GM12878 (cell line): ENCODE measurements at regions not wholly inside any gene's neighbourhood (a gene's known extent, or its start where the extent isn't known, plus 50 kb on each side); places are given as distances from the start of the nearest gene placed in this dataset.

Experiments
- EP300 ChIP-seq, 2 experiments: fragments of 150-350 bp in 1 of 2; IDR thresholded peaks; 2 replicates each; pipeline ENCODE4 v1.6.1; 2011 to 2012; ENCODE audit warnings: low read depth in 2 of 2, low read length in 2 of 2, borderline replicate concordance in 1 of 2, improper control_type of control experiment in 1 of 2, inconsistent platforms in 1 of 2; ENCODE audit not compliant: control insufficient read depth in 1 of 2
- MYC ChIP-seq: IDR thresholded peaks from 2 replicates; pipeline ENCODE4 v1.6.1; 2011; ENCODE audit warnings: mild to moderate bottlenecking, low read length, moderate library complexity, inconsistent platforms; ENCODE audit not compliant: insufficient read depth, insufficient replicate concordance, insufficient read length, severe bottlenecking
- SREBF2 ChIP-seq: IDR thresholded peaks from 2 replicates; pipeline ENCODE4 v1.6.1; 2012; ENCODE audit warnings: mild to moderate bottlenecking, low read length
- TAF1 ChIP-seq: IDR thresholded peaks from 2 replicates; pipeline ENCODE4 v1.6.1; 2011; ENCODE audit warnings: mild to moderate bottlenecking, low read depth, low read length, borderline replicate concordance
- ZZZ3 ChIP-seq: IDR thresholded peaks from 2 replicates; pipeline ENCODE4 v1.6.1; 2011; ENCODE audit warnings: low read depth; ENCODE audit not compliant: control insufficient read depth, insufficient read length

GRCh38 chr11:100635194-100635593 is 51.9 kb upstream of the ARHGAP42 start:
- TF ChIP-seq SREBF2, result no peak
- TF ChIP-seq TAF1, result no peak
- TF ChIP-seq MYC, result no peak
- no peak for TF ChIP-seq ZZZ3
- no peak for TF ChIP-seq EP300 (IDR thresholded peaks at IDR 0.05; ENCODE audit: borderline replicate concordance in 1 of 2, control insufficient read depth in 1 of 2, low read depth in 2 of 2, low read length in 2 of 2)
